ENCODE measurements at regions not wholly inside any gene's neighbourhood (a gene's known extent, or its start where the extent isn't known, plus 50 kb on each side); places are given as distances from the start of the nearest gene placed in this dataset.

DNA sequence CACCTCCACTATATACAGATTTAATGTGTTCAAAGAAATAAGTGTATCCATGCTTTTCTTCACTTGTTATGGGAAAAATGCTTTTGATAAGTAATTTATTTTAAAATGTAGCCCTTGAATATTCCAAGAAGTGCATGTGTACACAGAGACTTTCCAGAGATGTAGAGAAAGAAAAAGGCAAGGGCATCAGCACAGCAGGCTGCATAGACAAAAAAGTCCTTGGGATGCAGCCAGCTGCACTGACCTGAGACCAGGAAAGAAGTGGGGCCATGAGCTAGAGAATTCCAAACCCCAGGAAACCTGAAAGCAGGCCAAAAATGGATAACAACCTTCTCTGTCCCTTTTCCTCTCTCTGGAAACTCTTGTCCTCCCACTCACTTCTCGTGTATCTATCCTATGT is 51.6 kb upstream of the PRDM8 start:
- H3K4me3 ChIP-seq (replicated peaks; ENCODE audit: low read depth, low read length), result no peak overlapping the region
- TF ChIP-seq, protein P1, sequence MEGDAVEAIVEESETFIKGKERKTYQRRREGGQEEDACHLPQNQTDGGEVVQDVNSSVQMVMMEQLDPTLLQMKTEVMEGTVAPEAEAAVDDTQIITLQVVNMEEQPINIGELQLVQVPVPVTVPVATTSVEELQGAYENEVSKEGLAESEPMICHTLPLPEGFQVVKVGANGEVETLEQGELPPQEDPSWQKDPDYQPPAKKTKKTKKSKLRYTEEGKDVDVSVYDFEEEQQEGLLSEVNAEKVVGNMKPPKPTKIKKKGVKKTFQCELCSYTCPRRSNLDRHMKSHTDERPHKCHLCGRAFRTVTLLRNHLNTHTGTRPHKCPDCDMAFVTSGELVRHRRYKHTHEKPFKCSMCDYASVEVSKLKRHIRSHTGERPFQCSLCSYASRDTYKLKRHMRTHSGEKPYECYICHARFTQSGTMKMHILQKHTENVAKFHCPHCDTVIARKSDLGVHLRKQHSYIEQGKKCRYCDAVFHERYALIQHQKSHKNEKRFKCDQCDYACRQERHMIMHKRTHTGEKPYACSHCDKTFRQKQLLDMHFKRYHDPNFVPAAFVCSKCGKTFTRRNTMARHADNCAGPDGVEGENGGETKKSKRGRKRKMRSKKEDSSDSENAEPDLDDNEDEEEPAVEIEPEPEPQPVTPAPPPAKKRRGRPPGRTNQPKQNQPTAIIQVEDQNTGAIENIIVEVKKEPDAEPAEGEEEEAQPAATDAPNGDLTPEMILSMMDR (IDR thresholded peaks at IDR 0.05; ENCODE audit: low read length, missing control alignments), result no peak
- DNase-seq (ENCODE audit: low read depth), result no peak

DNA sequence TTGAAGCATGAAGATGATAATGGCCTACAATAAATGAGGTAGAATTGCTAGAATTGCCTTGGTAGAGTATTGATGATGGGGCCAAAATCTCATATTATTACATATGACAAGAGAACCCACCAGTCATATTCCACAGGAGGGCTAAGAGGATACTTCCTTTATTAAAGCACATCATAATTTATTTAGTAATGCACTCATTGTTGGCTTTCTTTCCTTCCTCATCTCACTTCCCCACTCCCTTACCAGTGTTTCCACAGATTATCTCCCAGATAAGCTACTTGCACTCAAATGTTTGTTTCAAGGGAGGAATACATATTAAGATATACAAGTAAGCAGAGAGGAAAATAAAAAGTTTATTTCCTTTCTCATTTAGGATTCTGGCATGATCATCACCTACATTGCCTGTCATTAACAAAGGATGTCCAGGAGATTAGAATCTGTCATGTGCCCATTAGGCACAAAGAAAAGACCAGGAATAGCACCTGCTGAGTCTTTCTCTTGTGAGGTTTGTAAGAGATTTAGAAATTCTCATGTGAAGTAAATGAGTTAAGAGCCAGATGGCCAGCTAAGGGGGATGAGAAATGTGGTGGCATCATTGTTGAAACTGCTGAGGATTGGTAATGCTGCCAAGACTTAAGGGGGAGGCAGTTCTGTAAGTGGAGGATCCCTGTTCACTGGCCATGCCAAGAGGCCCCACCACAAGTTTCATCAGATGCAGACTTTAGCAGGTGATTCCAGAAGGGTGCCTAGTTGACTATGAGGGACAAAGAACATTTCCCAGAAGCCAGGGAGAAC is 52.4 kb upstream of the PRDM8 start:
- DNase-seq (ENCODE audit: low read depth), result no peak
- TF ChIP-seq, protein P1 (IDR thresholded peaks at IDR 0.05; ENCODE audit: low read length, missing control alignments), result no peak
- no peak overlapping the region for H3K4me3 ChIP-seq (replicated peaks; ENCODE audit: low read depth, low read length)

DNA sequence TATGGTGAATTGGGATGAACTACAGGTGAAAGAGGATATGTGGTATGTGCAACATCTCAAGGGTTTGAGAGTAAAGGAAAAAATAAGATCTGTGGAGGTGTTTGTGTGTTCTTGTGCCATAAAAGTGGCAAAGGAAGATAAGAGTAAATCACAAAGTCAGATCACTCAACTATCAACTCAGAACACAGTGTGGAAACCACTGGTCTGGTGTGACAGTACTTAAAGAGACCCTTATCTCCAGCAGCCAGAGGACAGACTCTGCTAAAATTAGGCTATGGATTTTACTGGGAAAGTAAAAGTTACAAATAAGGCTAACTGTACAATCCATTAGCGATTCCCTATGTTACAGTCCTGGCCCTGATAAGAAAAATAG is 54.0 kb upstream of the PRDM8 start:
- DNase-seq (ENCODE audit: low read depth), result no peak
- no peak overlapping the region for H3K4me3 ChIP-seq (replicated peaks; ENCODE audit: low read depth, low read length)
- TF ChIP-seq, protein P1 (IDR thresholded peaks at IDR 0.05; ENCODE audit: low read length, missing control alignments), result no peak

DNA sequence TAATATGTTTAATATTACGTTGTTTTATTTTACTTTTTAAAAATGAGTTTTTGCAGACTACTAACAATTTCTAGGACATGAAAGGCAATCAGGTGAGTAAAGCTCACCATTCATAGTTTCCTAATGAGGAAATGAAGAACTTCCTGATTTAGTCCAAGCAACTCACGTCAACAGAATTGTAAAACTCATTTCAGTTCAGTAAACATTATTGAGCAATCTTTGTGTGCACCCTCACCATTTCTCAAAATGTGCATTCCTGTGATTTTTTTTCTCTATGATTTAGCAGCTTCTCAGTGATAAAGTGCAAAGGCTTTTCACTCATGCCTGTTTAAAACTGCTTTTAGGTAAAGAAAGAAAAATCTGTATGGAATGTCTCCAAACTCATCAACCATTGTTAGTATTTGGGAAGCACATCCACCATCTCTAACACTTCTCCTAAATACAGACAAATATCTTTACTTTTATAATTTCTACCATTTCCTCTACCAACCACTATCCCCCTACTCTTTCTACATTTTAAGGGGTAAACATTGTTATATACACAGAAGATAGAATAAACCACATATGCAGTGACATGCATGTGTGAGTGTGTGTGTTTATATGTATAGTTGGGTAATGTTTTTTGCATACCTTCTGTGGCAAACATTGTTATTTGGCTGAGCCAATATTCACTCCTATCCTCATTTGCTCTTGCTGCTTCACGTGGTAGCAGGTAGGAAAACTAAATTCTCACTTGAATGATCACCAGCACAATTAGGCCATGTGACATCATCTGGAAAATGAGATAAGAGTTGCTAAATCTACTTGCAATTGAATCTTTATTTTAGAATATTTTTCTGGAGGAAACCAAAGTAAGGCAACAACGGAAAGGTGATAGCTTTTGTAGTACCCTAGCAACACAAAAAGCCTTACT is 54.7 kb upstream of the PRDM8 start:
- TF ChIP-seq, protein P1 (IDR thresholded peaks at IDR 0.05; ENCODE audit: low read length, missing control alignments), result no peak
- H3K4me3 ChIP-seq (replicated peaks; ENCODE audit: low read depth, low read length), result no peak overlapping the region
- peak; percentile 56 for DNase-seq (ENCODE audit: low read depth)

DNA sequence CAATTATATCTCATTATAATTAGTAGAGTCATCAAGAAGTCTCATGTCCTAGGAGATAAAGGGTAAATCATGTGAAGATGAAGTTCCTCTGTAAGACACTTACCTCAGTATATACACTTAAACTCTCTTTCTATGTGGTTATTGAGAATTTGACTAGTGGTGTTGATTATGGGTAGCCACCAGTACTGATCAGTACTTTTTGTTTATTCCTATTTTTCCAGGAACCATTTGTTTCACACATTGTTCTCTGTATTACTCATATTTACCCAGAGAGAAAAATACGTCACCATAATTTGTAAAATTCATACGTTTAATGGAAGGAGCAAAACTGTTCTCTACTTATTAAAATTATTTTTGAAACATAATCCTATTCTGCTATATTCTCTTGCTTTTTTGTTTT is 55.8 kb upstream of the PRDM8 start:
- no peak overlapping the region for H3K4me3 ChIP-seq (replicated peaks; ENCODE audit: low read depth, low read length)
- no peak for DNase-seq (ENCODE audit: low read depth)
- TF ChIP-seq, protein P1 (IDR thresholded peaks at IDR 0.05; ENCODE audit: low read length, missing control alignments), result no peak

DNA sequence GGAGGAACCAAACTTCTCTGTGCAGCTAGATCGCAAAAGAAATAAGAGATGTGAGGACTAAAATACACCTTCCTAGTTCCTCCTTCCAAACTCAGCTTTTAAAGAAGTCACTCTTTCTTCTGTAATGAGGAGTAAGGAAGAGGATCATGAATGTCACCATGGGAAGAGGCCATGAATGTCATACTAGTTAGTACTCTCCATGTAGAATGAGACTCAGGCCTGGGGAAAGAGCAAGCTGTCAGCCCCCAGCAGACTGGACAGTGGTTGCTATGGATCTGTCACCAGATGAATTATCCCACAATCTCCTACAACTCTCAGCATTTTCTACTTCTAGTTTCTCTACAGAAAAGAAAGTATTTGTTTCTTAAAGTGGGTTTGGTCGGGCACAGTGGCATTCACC is 57.1 kb upstream of the PRDM8 start:
- no peak for DNase-seq (ENCODE audit: low read depth)
- H3K4me3 ChIP-seq (replicated peaks; ENCODE audit: low read depth, low read length), result no peak overlapping the region
- TF ChIP-seq, protein P1 (IDR thresholded peaks at IDR 0.05; ENCODE audit: low read length, missing control alignments), result no peak
